IMR-90 (cell line): ENCODE measurements at regions not wholly inside any gene's neighbourhood (a gene's known extent, or its start where the extent isn't known, plus 50 kb on each side); places are given as distances from the start of the nearest gene placed in this dataset.

Source experiments
- RCOR1 ChIP-seq: IDR thresholded peaks from 2 replicates; pipeline ENCODE4 v1.6.1; 2012; ENCODE audit warnings: mild to moderate bottlenecking, low read length, improper control_type of control experiment; ENCODE audit not compliant: insufficient replicate concordance
- RFX5 ChIP-seq: IDR thresholded peaks from 2 replicates; pipeline ENCODE4 v1.8.0; 2012; ENCODE audit warnings: low read depth, mild to moderate bottlenecking, low read length, moderate library complexity
- SMC3 ChIP-seq: fragments of 150-350 bp; IDR thresholded peaks from 2 replicates; pipeline ENCODE4 v1.6.1; 2016; ENCODE audit warnings: low read depth, mild to moderate bottlenecking, antibody characterized with exemption, low read length, moderate library complexity
- TF ChIP-seq, protein P1 (sequence below): conservative IDR thresholded peaks from 2 replicates; pipeline ENCODE4 v1.5.1; 2012; ENCODE audit warnings: mild to moderate bottlenecking, low read depth, low read length, improper control_type of control experiment

DNA sequence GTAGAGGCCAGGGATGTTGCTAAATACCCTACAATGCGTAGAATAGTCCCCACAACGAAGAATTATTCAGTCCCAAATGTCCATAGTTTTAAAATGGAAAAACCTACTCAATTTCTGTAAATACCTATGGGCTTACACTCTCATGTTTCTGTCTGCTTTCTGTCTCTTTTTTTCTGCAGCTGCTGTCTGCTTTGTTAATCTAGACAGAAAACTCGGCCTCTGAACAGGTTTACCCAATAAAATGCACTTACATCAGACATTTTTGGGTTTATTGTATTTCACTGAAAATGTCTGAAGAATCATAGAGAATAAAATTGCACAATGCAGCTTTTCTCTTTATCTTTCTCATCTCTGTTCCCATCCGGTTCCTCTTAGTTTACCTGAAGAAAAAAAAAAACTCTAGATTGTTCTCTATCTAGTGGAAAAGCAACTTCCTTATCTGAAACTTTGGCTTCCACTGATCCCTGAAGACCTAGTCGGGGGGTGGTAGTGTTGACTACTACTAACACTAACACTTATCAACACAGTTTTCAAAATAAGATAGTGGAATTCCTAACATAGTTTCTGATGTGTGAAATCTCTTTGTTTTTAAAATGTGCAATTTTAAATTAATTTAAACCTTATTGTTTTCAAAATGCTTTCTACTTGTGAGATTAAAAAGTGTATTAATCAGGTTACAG is 76.9 kb upstream of the CCDC190 start:
- TF ChIP-seq, protein P1, sequence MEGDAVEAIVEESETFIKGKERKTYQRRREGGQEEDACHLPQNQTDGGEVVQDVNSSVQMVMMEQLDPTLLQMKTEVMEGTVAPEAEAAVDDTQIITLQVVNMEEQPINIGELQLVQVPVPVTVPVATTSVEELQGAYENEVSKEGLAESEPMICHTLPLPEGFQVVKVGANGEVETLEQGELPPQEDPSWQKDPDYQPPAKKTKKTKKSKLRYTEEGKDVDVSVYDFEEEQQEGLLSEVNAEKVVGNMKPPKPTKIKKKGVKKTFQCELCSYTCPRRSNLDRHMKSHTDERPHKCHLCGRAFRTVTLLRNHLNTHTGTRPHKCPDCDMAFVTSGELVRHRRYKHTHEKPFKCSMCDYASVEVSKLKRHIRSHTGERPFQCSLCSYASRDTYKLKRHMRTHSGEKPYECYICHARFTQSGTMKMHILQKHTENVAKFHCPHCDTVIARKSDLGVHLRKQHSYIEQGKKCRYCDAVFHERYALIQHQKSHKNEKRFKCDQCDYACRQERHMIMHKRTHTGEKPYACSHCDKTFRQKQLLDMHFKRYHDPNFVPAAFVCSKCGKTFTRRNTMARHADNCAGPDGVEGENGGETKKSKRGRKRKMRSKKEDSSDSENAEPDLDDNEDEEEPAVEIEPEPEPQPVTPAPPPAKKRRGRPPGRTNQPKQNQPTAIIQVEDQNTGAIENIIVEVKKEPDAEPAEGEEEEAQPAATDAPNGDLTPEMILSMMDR, result no peak
- TF ChIP-seq SMC3 (no peak), RCOR1 (no peak), RFX5 (no peak)
